Endothelial cell of umbilical vein (primary cell): ENCODE measurements at regions not wholly inside any gene's neighbourhood (a gene's known extent, or its start where the extent isn't known, plus 50 kb on each side); places are given as distances from the start of the nearest gene placed in this dataset.

ENCODE experiments used
- BruUV-seq: library from RNA; stranded (reverse); fragments of 400-500 nt; replicated peaks from 2 replicates; lab custom pipeline; 2021; lab: Mats Ljungman, UMichigan
- CTCF ChIA-PET: fragments of 300-600, 350-600 bp; sonication (Branson Sonifier 250); formaldehyde crosslinking; loops from one replicate; lab custom pipeline; 2021; ENCODE audit warnings: antibody characterized with exemption, inconsistent platforms; lab: Charles Lee
- POLR2A ChIA-PET: fragments of 300-600, 350-600 bp; sonication (Branson Sonifier 250); formaldehyde crosslinking; loops from one replicate; lab custom pipeline; 2021; ENCODE audit warnings: antibody characterized with exemption, inconsistent platforms; lab: Charles Lee
- DNase-seq: peaks from one replicate; pipeline ENCODE4 v3.0.0-alpha.2; 2011; ENCODE audit warnings: low read depth, low spot score
- FAIRE-seq: peaks from 2 replicates; lab custom pipeline; 2011; peaks lifted over from hg19 to GRCh38; lab: Jason Lieb, UNC
- H2AFZ ChIP-seq: 2 replicates; pipeline ENCODE4 v1.6.0; 2012; ENCODE audit warnings: low read depth, low read length, control low read depth, inconsistent platforms
- H3K27ac ChIP-seq: 2 replicates; pipeline ENCODE4 v1.5.1; 2011; ENCODE audit warnings: low read depth, mild to moderate bottlenecking, control low read depth, low read length, moderate library complexity; ENCODE audit not compliant: insufficient read depth
- H3K27me3 ChIP-seq, 2 experiments: 2 replicates each; pipeline versions ENCODE4 v1.6.0 to v1.6.1; 2011; ENCODE audit warnings: low read length in 2 of 2, mixed read lengths in 1 of 2; ENCODE audit not compliant: control insufficient read depth in 2 of 2, insufficient read depth in 2 of 2
- H3K36me3 ChIP-seq, 2 experiments: 2 replicates in 1 of 2; 3 replicates in 1 of 2; pipeline ENCODE4 v1.5.1; 2011; ENCODE audit warnings: low read length in 2 of 2, mild to moderate bottlenecking in 1 of 2, moderate library complexity in 1 of 2; ENCODE audit not compliant: control insufficient read depth in 2 of 2, insufficient read depth in 2 of 2; ENCODE audit errors: extremely low read depth in 1 of 2
- H3K4me1 ChIP-seq: 3 replicates; pipeline ENCODE4 v1.5.1; 2011; ENCODE audit warnings: mild to moderate bottlenecking, low read length; ENCODE audit not compliant: control insufficient read depth, insufficient read depth; ENCODE audit errors: extremely low read depth
- H3K4me2 ChIP-seq: 2 replicates; pipeline ENCODE4 v1.6.1; 2011; ENCODE audit warnings: low read length, control low read depth, mixed read lengths; ENCODE audit not compliant: insufficient read depth
- H3K4me3 ChIP-seq, 3 experiments: fragments of 200-600 bp in 1 of 3; sonication (generic), shearing (Covaris generic) in 1 of 3; replicated peaks in 1 of 3; 2 replicates each; pipeline ENCODE4 v1.5.1; 2011 to 2016; ENCODE audit warnings: control low read depth in 3 of 3, low read length in 3 of 3, mild to moderate bottlenecking in 2 of 3, inconsistent platforms in 1 of 3, low read depth in 1 of 3, moderate library complexity in 1 of 3; ENCODE audit not compliant: insufficient read depth in 1 of 3
- H3K79me2 ChIP-seq: 2 replicates; pipeline ENCODE4 v1.6.0; 2012; ENCODE audit warnings: low read length, inconsistent platforms; ENCODE audit not compliant: control insufficient read depth, insufficient read depth
- H3K9ac ChIP-seq: replicated peaks from 2 replicates; pipeline ENCODE3; 2011; ENCODE audit warnings: low read length, control low read depth; ENCODE audit not compliant: insufficient read depth; ENCODE audit errors: extremely low read depth
- H3K9me1 ChIP-seq: replicated peaks from 3 replicates; pipeline ENCODE4 v1.6.0; 2011; ENCODE audit warnings: mild to moderate bottlenecking, low read length; ENCODE audit not compliant: control insufficient read depth, insufficient read depth; ENCODE audit errors: extremely low read depth
- H3K9me3 ChIP-seq: replicated peaks from 2 replicates; pipeline ENCODE4 v1.5.1; 2012; ENCODE audit warnings: low read length, inconsistent platforms; ENCODE audit not compliant: control insufficient read depth, insufficient read depth
- H4K20me1 ChIP-seq: replicated peaks from 2 replicates; pipeline ENCODE3; 2011; ENCODE audit warnings: mild to moderate bottlenecking, low read length; ENCODE audit not compliant: control insufficient read depth, insufficient read depth; ENCODE audit errors: extremely low read depth
- CTCF ChIP-seq, 2 donors: IDR thresholded peaks; 1 replicate in 1 of 2; 2 replicates in 1 of 2; pipeline ENCODE4 v1.5.1; 2011; ENCODE audit warnings: low read length in 2 of 2, mild to moderate bottlenecking in 2 of 2, moderate library complexity in 2 of 2, control low read depth in 1 of 2, inconsistent platforms in 1 of 2, low read depth in 1 of 2; ENCODE audit not compliant: insufficient read depth in 1 of 2; ENCODE audit errors: extremely low read depth in 1 of 2
- EZH2 ChIP-seq: IDR thresholded peaks from 2 replicates; pipeline ENCODE4 v1.6.1; 2012; ENCODE audit warnings: borderline replicate concordance, low read depth, mild to moderate bottlenecking, moderate library complexity, low read length, inconsistent platforms; ENCODE audit not compliant: severe bottlenecking
- FOS ChIP-seq: IDR thresholded peaks from 2 replicates; pipeline ENCODE4 v1.6.1; 2011; ENCODE audit warnings: mild to moderate bottlenecking, low read length, moderate library complexity, borderline replicate concordance; ENCODE audit not compliant: insufficient read depth
- GATA2 ChIP-seq: IDR thresholded peaks from 2 replicates; pipeline ENCODE4 v1.7.0; 2011; ENCODE audit warnings: low read depth, mild to moderate bottlenecking, moderate library complexity, mixed read lengths, low read length; ENCODE audit not compliant: insufficient read length, insufficient read depth
- JUN ChIP-seq: IDR thresholded peaks from 2 replicates; pipeline ENCODE4 v1.6.1; 2011; ENCODE audit warnings: borderline replicate concordance, low read depth; ENCODE audit not compliant: insufficient read length, insufficient read depth
- MAX ChIP-seq: IDR thresholded peaks from 2 replicates; pipeline ENCODE4 v1.6.1; 2011; ENCODE audit not compliant: insufficient read depth, insufficient read length
- MYC ChIP-seq: IDR thresholded peaks from one replicate; pipeline ENCODE4 v1.6.1; 2011; ENCODE audit warnings: mild to moderate bottlenecking, low read depth, low read length
- POLR2A ChIP-seq: IDR thresholded peaks from 2 replicates; pipeline ENCODE4 v1.6.1; 2012; ENCODE audit warnings: low read depth, mild to moderate bottlenecking, control low read depth, low read length
- POLR2AphosphoS5 ChIP-seq: IDR thresholded peaks from 2 replicates; pipeline ENCODE4 v1.6.1; 2012; ENCODE audit warnings: low read depth, mild to moderate bottlenecking, control low read depth, low read length, moderate library complexity; ENCODE audit not compliant: insufficient read depth
- dilution Hi-C: fragments of 300-500 bp; cut with MboI; formaldehyde crosslinking; loops from one replicate; pipeline ENCODE4 v1.15.0; 2019; ENCODE audit warnings: low sequenced_read_pairs; ENCODE audit not compliant: extremely low pct_ligation_motif_present
- intact Hi-C: fragments of 100-400 bp; cut with micrococcal nuclease; formaldehyde crosslinking; loops from one replicate; pipeline ENCODE4 v1.10.0; 2022

- no peak for DNase-seq
- POLR2A ChIA-PET, result no interaction called here
- intact Hi-C loops (no loop called here), dilution Hi-C loops (no loop called here)
- Histone ChIP-seq H3K79me2 (no peaks in the 10 kb centered on the region), H3K36me3 (no peaks in the 10 kb centered on the region), H3K4me3 (no peak overlapping the region), H3K4me2 (no peak overlapping the region), H3K27me3 (no peaks in the 10 kb centered on the region), H3K9ac (no peak overlapping the region), H2AFZ (no peak overlapping the region), H4K20me1 (no peaks in the 10 kb centered on the region), H3K9me1 (no peaks in the 10 kb centered on the region), H3K4me1 (no peaks in the 10 kb centered on the region), H3K9me3 (no peaks in the 10 kb centered on the region), H3K27ac (no peak overlapping the region)
- no peak for TF ChIP-seq POLR2AphosphoS5
- TF ChIP-seq FOS, result no peak
- TF ChIP-seq EZH2, result no peak
- TF ChIP-seq POLR2A, result no peak
- no peak for TF ChIP-seq MAX
- no peak for TF ChIP-seq GATA2
- no peak for TF ChIP-seq JUN
- TF ChIP-seq CTCF (IDR thresholded peaks at IDR 0.05; ENCODE audit: extremely low read depth in 1 of 2, insufficient read depth in 1 of 2, low read depth in 1 of 2, low read length in 2 of 2), result no peak
- no peak for TF ChIP-seq MYC
- no TSS peak for BruUV-seq
- FAIRE-seq, result no peak
- CTCF ChIA-PET, result no interaction called here
These were observed 230.1 kb upstream of the ARSJ start for GRCh38 chr4:114209584-114209983.
